H1 (cell line): ENCODE measurements at regions not wholly inside any gene's neighbourhood (a gene's known extent, or its start where the extent isn't known, plus 50 kb on each side); places are given as distances from the start of the nearest gene placed in this dataset.

Source experiments
- CTCF ChIA-PET: fragments of 300-600 bp; sonication (Branson Sonifier 250); formaldehyde crosslinking; loops from one replicate; lab custom pipeline; 2021; ENCODE audit not compliant: partially characterized antibody; lab: Charles Lee
- POLR2A ChIA-PET: fragments of 300-600 bp; sonication (Branson Sonifier 250); formaldehyde crosslinking; loops from one replicate; lab custom pipeline; 2021; ENCODE audit warnings: inconsistent platforms; ENCODE audit not compliant: partially characterized antibody; lab: Charles Lee
- DNase-seq, 2 experiments: peaks; one replicate each; pipeline versions ENCODE4 v3.0.0 to v3.0.0-alpha.2; 2010 to 2022; ENCODE audit warnings: low spot score in 2 of 2, low read depth in 1 of 2, mixed read lengths in 1 of 2
- FAIRE-seq: peaks from 2 replicates; lab custom pipeline; 2011; peaks lifted over from hg19 to GRCh38; lab: Jason Lieb, UNC
- H2AFZ ChIP-seq: 2 replicates; pipeline ENCODE4 v1.8.1; 2012; ENCODE audit warnings: low read length, inconsistent platforms
- H2AK5ac ChIP-seq: 2 replicates; pipeline ENCODE4 v1.6.1; 2013; ENCODE audit warnings: low read depth, low read length
- H2BK120ac ChIP-seq: replicated peaks from 2 replicates; pipeline ENCODE3; 2013; ENCODE audit warnings: low read depth, low read length, inconsistent platforms
- H2BK12ac ChIP-seq: 2 replicates; pipeline ENCODE4 v1.6.1; 2013; ENCODE audit warnings: low read depth, low read length
- H2BK15ac ChIP-seq: 2 replicates; pipeline ENCODE4 v1.6.1; 2013; ENCODE audit warnings: low read length
- H2BK20ac ChIP-seq: 2 replicates; pipeline ENCODE4 v1.6.1; 2013; ENCODE audit warnings: low read length
- H2BK5ac ChIP-seq: 2 replicates; pipeline ENCODE4 v1.6.1; 2013; ENCODE audit warnings: low read depth, low read length
- H3K14ac ChIP-seq: 2 replicates; pipeline ENCODE4 v1.6.1; 2013; ENCODE audit warnings: inconsistent platforms; ENCODE audit not compliant: insufficient read length
- H3K18ac ChIP-seq: 2 replicates; pipeline ENCODE4 v1.6.1; 2013; ENCODE audit warnings: low read length; ENCODE audit errors: extremely low read depth
- H3K23ac ChIP-seq: 2 replicates; pipeline ENCODE4 v1.6.1; 2013; ENCODE audit warnings: inconsistent platforms; ENCODE audit not compliant: insufficient read length
- H3K23me2 ChIP-seq: 2 replicates; pipeline ENCODE4 v1.6.1; 2013; ENCODE audit warnings: low read depth, low read length
- H3K27ac ChIP-seq: 2 replicates; pipeline ENCODE4 v1.6.1; 2011; ENCODE audit warnings: low read depth, low read length, inconsistent platforms
- H3K27me3 ChIP-seq, 4 experiments: replicated peaks in 1 of 4; 1 replicate in 1 of 4; 2 replicates in 3 of 4; pipeline versions ENCODE4 v1.6.1 to v1.8.1; 2011 to 2013; ENCODE audit warnings: low read length in 3 of 4, mild to moderate bottlenecking in 3 of 4, inconsistent platforms in 2 of 4, mixed read lengths in 2 of 4, moderate library complexity in 1 of 4; ENCODE audit not compliant: control insufficient read depth in 3 of 4, insufficient read depth in 3 of 4; ENCODE audit errors: extremely low read depth in 1 of 4
- H3K36me3 ChIP-seq, 4 experiments: 2 replicates each; pipeline versions ENCODE4 v1.6.1 to v1.8.1; 2011 to 2013; ENCODE audit warnings: mild to moderate bottlenecking in 4 of 4, low read length in 3 of 4, moderate library complexity in 2 of 4, control low read depth in 1 of 4, inconsistent platforms in 1 of 4; ENCODE audit not compliant: insufficient read depth in 4 of 4, control insufficient read depth in 2 of 4
- H3K4ac ChIP-seq: replicated peaks from 2 replicates; pipeline ENCODE3; 2013; ENCODE audit warnings: low read length, low read depth, mixed read lengths, inconsistent platforms; ENCODE audit not compliant: insufficient read length
- H3K4me1 ChIP-seq, 4 experiments: replicated peaks in 1 of 4; 1 replicate in 1 of 4; 2 replicates in 3 of 4; pipeline versions ENCODE4 v1.6.1 to v1.8.1; 2011 to 2013; ENCODE audit warnings: low read length in 3 of 4, inconsistent platforms in 2 of 4, mixed read lengths in 1 of 4; ENCODE audit not compliant: insufficient read depth in 4 of 4, control insufficient read depth in 3 of 4
- H3K4me2 ChIP-seq, 2 experiments: 2 replicates each; pipeline versions ENCODE4 v1.6.1 to v1.8.1; 2011 to 2013; ENCODE audit warnings: low read depth in 2 of 2, low read length in 2 of 2, control low read depth in 1 of 2, inconsistent platforms in 1 of 2, mild to moderate bottlenecking in 1 of 2; ENCODE audit not compliant: insufficient read depth in 1 of 2
- H3K4me3 ChIP-seq, 4 experiments: fragments of 200-600, 300-600 bp in 1 of 4; sonication (generic), shearing (Covaris generic), sonication (Bioruptor Twin) in 1 of 4; 2 replicates each; pipeline versions ENCODE4 v1.5.1 to v1.8.1; 2011 to 2016; ENCODE audit warnings: low read length in 4 of 4, low read depth in 3 of 4, control low read depth in 2 of 4, inconsistent platforms in 2 of 4, mild to moderate bottlenecking in 2 of 4, mixed read lengths in 1 of 4, moderate library complexity in 1 of 4; ENCODE audit not compliant: insufficient read depth in 2 of 4; ENCODE audit errors: extremely low read depth in 1 of 4
- H3K56ac ChIP-seq: replicated peaks from 2 replicates; pipeline ENCODE3; 2013; ENCODE audit warnings: low read depth, mild to moderate bottlenecking, mixed read lengths, low read length, inconsistent platforms; ENCODE audit not compliant: insufficient read length
- H3K79me1 ChIP-seq: 2 replicates; pipeline ENCODE4 v1.6.1; 2013; ENCODE audit warnings: low read depth, low read length, control low read depth
- H3K79me2 ChIP-seq, 2 experiments: 2 replicates each; pipeline versions ENCODE4 v1.6.1 to v1.8.1; 2012 to 2013; ENCODE audit warnings: low read length in 2 of 2, mild to moderate bottlenecking in 2 of 2, inconsistent platforms in 1 of 2; ENCODE audit not compliant: insufficient read depth in 2 of 2, control insufficient read depth in 1 of 2
- H3K9ac ChIP-seq, 4 experiments: replicated peaks in 1 of 4; 1 replicate in 1 of 4; 2 replicates in 3 of 4; pipeline versions ENCODE4 v1.6.1 to v1.8.1; 2011 to 2013; ENCODE audit warnings: low read depth in 3 of 4, low read length in 3 of 4, control low read depth in 2 of 4, mild to moderate bottlenecking in 2 of 4, moderate library complexity in 2 of 4, inconsistent platforms in 1 of 4; ENCODE audit errors: extremely low read depth in 1 of 4
- H3K9me3 ChIP-seq, 2 experiments: 2 replicates each; pipeline versions ENCODE4 v1.6.1 to v1.8.1; 2012 to 2013; ENCODE audit warnings: mild to moderate bottlenecking in 2 of 2, moderate library complexity in 2 of 2, control low read depth in 1 of 2, inconsistent platforms in 1 of 2, low read depth in 1 of 2, low read length in 1 of 2, mixed read lengths in 1 of 2; ENCODE audit not compliant: insufficient read depth in 2 of 2
- H4K20me1 ChIP-seq, 2 experiments: replicated peaks in 1 of 2; 2 replicates each; pipeline versions ENCODE3 to v1.8.1; 2011 to 2013; ENCODE audit warnings: inconsistent platforms in 2 of 2, low read length in 2 of 2, mild to moderate bottlenecking in 1 of 2; ENCODE audit not compliant: insufficient read depth in 2 of 2, control insufficient read depth in 1 of 2
- H4K5ac ChIP-seq: 2 replicates; pipeline ENCODE4 v1.6.1; 2013; ENCODE audit warnings: low read length, low read depth, mixed read lengths, inconsistent platforms; ENCODE audit not compliant: insufficient read length
- H4K8ac ChIP-seq: 2 replicates; pipeline ENCODE4 v1.8.0; 2013; ENCODE audit warnings: mild to moderate bottlenecking, moderate library complexity, low read length, inconsistent platforms; ENCODE audit not compliant: insufficient read depth; ENCODE audit errors: extremely low read depth
- H4K91ac ChIP-seq: replicated peaks from 2 replicates; pipeline ENCODE3; 2013; ENCODE audit warnings: low read length, mixed read lengths, inconsistent platforms; ENCODE audit not compliant: insufficient read length
- POU5F1 ChIP-seq: IDR thresholded peaks from 2 replicates; pipeline ENCODE4 v1.6.1; 2011; ENCODE audit warnings: low read depth, mild to moderate bottlenecking, low read length, moderate library complexity
- WGBS, 2 experiments: shearing (Covaris generic) in 1 of 2; methylation state at CpG; one replicate each; pipeline versions ENCODE4 v1.1.6 to v1.1.7; 2013 to 2015; ENCODE audit warnings: low lambda C conversion rate in 2 of 2, mixed read lengths in 2 of 2, inconsistent platforms in 1 of 2, low coverage in 1 of 2, missing lambda C conversion rate in 1 of 2; ENCODE audit not compliant: insufficient replicate concordance in 2 of 2, insufficient coverage in 1 of 2, insufficient read length in 1 of 2; ENCODE audit errors: extremely low coverage in 1 of 2, missing lambda C conversion rate in 1 of 2; 5-methylcytosine and 5-hydroxymethylcytosine counted together

GRCh38 chr14:97995531-97995930 lies 1198.3 kb downstream of the VRK1 start:
- no peaks in the 10 kb centered on the region for H3K4me1 ChIP-seq
- no peak overlapping the region for H3K4me2 ChIP-seq
- H3K56ac ChIP-seq = no peak overlapping the region
- CTCF ChIA-PET = interaction anchor here (1.1 kb wide), 1 partner anchor 11 kb away, joined by 3 read pairs; no protein-coding TSS in a partner anchor
- H2BK15ac ChIP-seq = no peak overlapping the region
- H2AFZ ChIP-seq = no peak overlapping the region
- H2BK120ac ChIP-seq = no peak overlapping the region
- no peak overlapping the region for H3K14ac ChIP-seq
- no peaks in the 10 kb centered on the region for H3K79me1 ChIP-seq
- no peak for DNase-seq
- no peak overlapping the region for H2BK12ac ChIP-seq
- no peaks in the 10 kb centered on the region for H3K9me3 ChIP-seq
- no peak overlapping the region for H4K5ac ChIP-seq
- WGBS, 2 experiments = 87% methylated on average over 2 of the region's 2 CpGs; no CpG with 5 or more reads in 1 of the 2 experiments
- H4K91ac ChIP-seq = no peak overlapping the region
- H3K27ac ChIP-seq = no peak overlapping the region
- no peak overlapping the region for H2BK5ac ChIP-seq
- H4K8ac ChIP-seq = no peak overlapping the region
- H2BK20ac ChIP-seq = no peak overlapping the region
- H3K9ac ChIP-seq = no peak overlapping the region
- no peak overlapping the region for H3K18ac ChIP-seq
- no peaks in the 10 kb centered on the region for H3K23me2 ChIP-seq
- no peaks in the 10 kb centered on the region for H4K20me1 ChIP-seq
- H3K23ac ChIP-seq = no peak overlapping the region
- no peaks in the 10 kb centered on the region for H3K79me2 ChIP-seq
- TF ChIP-seq POU5F1 = no peak
- TF ChIP-seq, all 59 proteins: peak for 0
- H3K4me3 ChIP-seq = no peak overlapping the region
- no peak for FAIRE-seq
- H2AK5ac ChIP-seq = no peak overlapping the region
- no peak overlapping the region for H3K4ac ChIP-seq
- no peaks in the 10 kb centered on the region for H3K27me3 ChIP-seq
- no peaks in the 10 kb centered on the region; a peak in 1 of 8 replicates for H3K36me3 ChIP-seq
- POLR2A ChIA-PET = no interaction called here
